Neural progenitor cell (in vitro differentiated cells): ENCODE measurements at regions not wholly inside any gene's neighbourhood (a gene's known extent, or its start where the extent isn't known, plus 50 kb on each side); places are given as distances from the start of the nearest gene placed in this dataset.

Experiments used
- EZH2 ChIP-seq: fragments of 200-600 bp; sonication (generic); IDR thresholded peaks from 2 replicates; pipeline ENCODE4 v1.6.1; 2017; ENCODE audit warnings: antibody characterized with exemption, mild to moderate bottlenecking, moderate library complexity
- EZH2phosphoT487 ChIP-seq: fragments of 200-600 bp; sonication (generic); IDR thresholded peaks from 2 replicates; pipeline ENCODE4 v1.6.1; 2017; ENCODE audit warnings: antibody characterized with exemption
- TF ChIP-seq, protein P1 (sequence below): fragments of 200-600 bp; sonication (generic); IDR thresholded peaks from 2 replicates; pipeline ENCODE4 v1.5.1; 2017; ENCODE audit warnings: antibody characterized with exemption, mild to moderate bottlenecking

DNA sequence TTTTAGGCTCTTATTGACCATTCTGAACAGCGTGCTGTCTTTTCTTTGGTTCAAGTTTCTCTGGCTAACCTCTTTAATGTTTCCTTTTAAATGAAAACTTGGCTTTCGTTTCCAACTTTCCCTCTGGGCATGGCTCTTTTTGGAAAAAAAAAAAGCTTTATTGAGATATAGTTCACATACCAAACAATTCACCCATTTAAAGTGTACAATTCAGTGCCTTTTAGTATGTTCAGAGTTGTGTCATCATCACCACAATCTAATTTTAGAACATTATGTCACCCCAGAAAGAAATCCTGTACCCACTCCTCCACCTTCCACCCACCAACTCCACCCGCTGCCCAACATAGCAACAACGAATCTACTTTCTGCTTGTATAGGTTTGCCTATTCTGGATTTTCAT, 322.4 kb downstream of the ADCYAP1 start:
- TF ChIP-seq, protein P1, sequence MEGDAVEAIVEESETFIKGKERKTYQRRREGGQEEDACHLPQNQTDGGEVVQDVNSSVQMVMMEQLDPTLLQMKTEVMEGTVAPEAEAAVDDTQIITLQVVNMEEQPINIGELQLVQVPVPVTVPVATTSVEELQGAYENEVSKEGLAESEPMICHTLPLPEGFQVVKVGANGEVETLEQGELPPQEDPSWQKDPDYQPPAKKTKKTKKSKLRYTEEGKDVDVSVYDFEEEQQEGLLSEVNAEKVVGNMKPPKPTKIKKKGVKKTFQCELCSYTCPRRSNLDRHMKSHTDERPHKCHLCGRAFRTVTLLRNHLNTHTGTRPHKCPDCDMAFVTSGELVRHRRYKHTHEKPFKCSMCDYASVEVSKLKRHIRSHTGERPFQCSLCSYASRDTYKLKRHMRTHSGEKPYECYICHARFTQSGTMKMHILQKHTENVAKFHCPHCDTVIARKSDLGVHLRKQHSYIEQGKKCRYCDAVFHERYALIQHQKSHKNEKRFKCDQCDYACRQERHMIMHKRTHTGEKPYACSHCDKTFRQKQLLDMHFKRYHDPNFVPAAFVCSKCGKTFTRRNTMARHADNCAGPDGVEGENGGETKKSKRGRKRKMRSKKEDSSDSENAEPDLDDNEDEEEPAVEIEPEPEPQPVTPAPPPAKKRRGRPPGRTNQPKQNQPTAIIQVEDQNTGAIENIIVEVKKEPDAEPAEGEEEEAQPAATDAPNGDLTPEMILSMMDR, result no peak
- no peak for TF ChIP-seq EZH2
- no peak for TF ChIP-seq EZH2phosphoT487
